Spleen (tissue), 11 donors: ENCODE measurements at regions not wholly inside any gene's neighbourhood (a gene's known extent, or its start where the extent isn't known, plus 50 kb on each side); places are given as distances from the start of the nearest gene placed in this dataset.

ENCODE experiments used
- DNase-seq: peaks from one replicate; pipeline ENCODE4 v3.0.0-alpha.2; 2020
- H3K27ac ChIP-seq, 8 donors: fragments of 200-600 bp; sonication (generic) in 7 of 8; 1 replicate in 4 of 8; 2 replicates in 4 of 8; pipeline versions ENCODE4 v1.5.0 to v1.8.0; 2016 to 2021; ENCODE audit warnings: inconsistent platforms in 4 of 8, mild to moderate bottlenecking in 4 of 8, moderate library complexity in 1 of 8
- H3K27me3 ChIP-seq, 7 donors: fragments of 200-600 bp; sonication (generic) in 6 of 7; replicated peaks in 1 of 7; 1 replicate in 4 of 7; 2 replicates in 3 of 7; pipeline versions ENCODE4 v1.5.0 to v1.8.0; 2016 to 2021; ENCODE audit warnings: inconsistent platforms in 3 of 7, mild to moderate bottlenecking in 1 of 7
- H3K36me3 ChIP-seq, 6 donors: fragments of 200-600 bp; sonication (generic) in 5 of 6; 1 replicate in 4 of 6; 2 replicates in 2 of 6; pipeline versions ENCODE4 v1.5.0 to v1.8.0; 2016 to 2021; ENCODE audit warnings: inconsistent platforms in 2 of 6
- H3K4me1 ChIP-seq, 6 donors: fragments of 200-600 bp; sonication (generic) in 5 of 6; 1 replicate in 3 of 6; 2 replicates in 3 of 6; pipeline versions ENCODE4 v1.5.0 to v1.8.0; 2016 to 2021; ENCODE audit warnings: inconsistent platforms in 3 of 6
- H3K4me3 ChIP-seq, 8 donors: fragments of 200-600 bp; sonication (generic) in 7 of 8; 1 replicate in 4 of 8; 2 replicates in 4 of 8; pipeline versions ENCODE4 v1.5.0 to v1.8.0; 2016 to 2021; ENCODE audit warnings: inconsistent platforms in 4 of 8, mild to moderate bottlenecking in 4 of 8, moderate library complexity in 2 of 8
- H3K9me3 ChIP-seq, 8 donors: fragments of 200-600 bp; sonication (generic) in 7 of 8; 1 replicate in 4 of 8; 2 replicates in 4 of 8; pipeline versions ENCODE4 v1.5.0 to v1.8.0; 2016 to 2021; ENCODE audit warnings: inconsistent platforms in 4 of 8
- CTCF ChIP-seq, 11 experiments: fragments of 200-600 bp in 7 of 11; fragments of 450-650 bp in 4 of 11; sonication (generic) in 4 of 11; IDR thresholded peaks in 8 of 11; conservative IDR thresholded peaks in 3 of 11; 1 replicate in 7 of 11; 2 replicates in 4 of 11; pipeline versions ENCODE4 v1.4.0 to v1.8.0; 2016 to 2021; ENCODE audit warnings: antibody characterized with exemption in 11 of 11, inconsistent platforms in 4 of 11, mild to moderate bottlenecking in 1 of 11
- POLR2A ChIP-seq, 3 donors: fragments of 450-650 bp; IDR thresholded peaks; one replicate each; pipeline ENCODE4 v1.5.1; 2017; ENCODE audit warnings: antibody characterized with exemption in 3 of 3, mild to moderate bottlenecking in 1 of 3
- POLR2AphosphoS5 ChIP-seq, 3 donors: sonication (generic); formaldehyde crosslinking; IDR thresholded peaks; one replicate each; pipeline ENCODE4 v1.5.1; 2017; ENCODE audit warnings: antibody characterized with exemption in 3 of 3
- WGBS, 5 donors: extraction: QIAGEN DNeasy Blood & Tissue Kit in 3 of 5; methylation state at CpG; one replicate each; pipeline versions ENCODE4 v1.1.5 to v1.1.7; 2013 to 2018; 5-methylcytosine and 5-hydroxymethylcytosine counted together
- intact Hi-C: fragments of 100-400 bp; cut with DNase I; formaldehyde crosslinking; loops from one replicate; pipeline ENCODE4 v1.15.0; 2023; ENCODE audit warnings: low total_unique reads
- donor health status: healthy with polysubstance abuse.
- donor health status: DM: no; HTN: no; CAD: no; lungs with moderate emphysema.
- donor health status: DM: no; HTN: no; CAD: no.
- donor health status: Bipolar disorder and iron deficiency.
- donor health status: healthy.
- donor health status: DM: no; HTN: no; CAD: no.
- donor health status: DM: yes; HTN: yes; CAD: no.

GRCh38 chr3:106010829-106011228 is 142.0 kb upstream of the CBLB start:
- Histone ChIP-seq H3K27me3 (no peaks in the 10 kb centered on the region), H3K27ac (no peak overlapping the region), H3K4me3 (no peak overlapping the region), H3K36me3 (no peaks in the 10 kb centered on the region), H3K9me3 (no peaks in the 10 kb centered on the region), H3K4me1 (no peaks in the 10 kb centered on the region)
- intact Hi-C loops = no loop called here
- no peak for DNase-seq
- no peak for TF ChIP-seq CTCF (IDR thresholded peaks at IDR 0.05 in 8 of 11, conservative IDR thresholded peaks at IDR 0.05 in 3 of 11)
- TF ChIP-seq POLR2AphosphoS5 (IDR thresholded peaks at IDR 0.05) = no peak
- TF ChIP-seq POLR2A (IDR thresholded peaks at IDR 0.05) = no peak
- WGBS, 5 donors = 63 to 78% (median 73%) methylated on average over 3 of the region's 3 CpGs

- no peaks in the 10 kb centered on the region for H3K4me1 ChIP-seq
- WGBS, 5 donors = 75 to 93% (median 90%) methylated on average over 2 of the region's 2 CpGs
- H3K36me3 ChIP-seq = no peaks in the 10 kb centered on the region
- H3K27ac ChIP-seq = no peak overlapping the region
- no peaks in the 10 kb centered on the region for H3K27me3 ChIP-seq
- no peak for TF ChIP-seq POLR2A (IDR thresholded peaks at IDR 0.05)
- no peak for DNase-seq
- H3K4me3 ChIP-seq = no peak overlapping the region
- intact Hi-C loops = no loop called here
- no peaks in the 10 kb centered on the region for H3K9me3 ChIP-seq
These were observed 145.2 kb upstream of the CBLB start for GRCh38 chr3:106013971-106014370.

- no peak for DNase-seq
- Histone ChIP-seq H3K27ac (no peak overlapping the region), H3K9me3 (no peaks in the 10 kb centered on the region), H3K4me1 (no peaks in the 10 kb centered on the region), H3K4me3 (no peak overlapping the region), H3K27me3 (no peaks in the 10 kb centered on the region), H3K36me3 (no peaks in the 10 kb centered on the region)
- 40 to 48% (median 41%) methylated on average over 1 of the region's 1 CpG for WGBS, 5 donors
- no peak for TF ChIP-seq CTCF (IDR thresholded peaks at IDR 0.05 in 8 of 11, conservative IDR thresholded peaks at IDR 0.05 in 3 of 11)
- no peak for TF ChIP-seq POLR2A (IDR thresholded peaks at IDR 0.05)
- no peak for TF ChIP-seq POLR2AphosphoS5 (IDR thresholded peaks at IDR 0.05)
- intact Hi-C loops = no loop called here
These were observed 145.7 kb upstream of the CBLB start for GRCh38 chr3:106014518-106014917.

- Histone ChIP-seq H3K27me3 (no peaks in the 10 kb centered on the region), H3K4me3 (no peak overlapping the region), H3K27ac (no peak overlapping the region), H3K9me3 (no peaks in the 10 kb centered on the region), H3K36me3 (no peaks in the 10 kb centered on the region), H3K4me1 (no peaks in the 10 kb centered on the region)
- no peak for DNase-seq
- TF ChIP-seq POLR2AphosphoS5 (IDR thresholded peaks at IDR 0.05) (no peak), CTCF (IDR thresholded peaks at IDR 0.05 in 8 of 11, conservative IDR thresholded peaks at IDR 0.05 in 3 of 11) (no peak), POLR2A (IDR thresholded peaks at IDR 0.05) (no peak)
- 88 to 99% (median 92%) methylated on average over 3 of the region's 3 CpGs for WGBS, 5 donors
- intact Hi-C loops = no loop called here
These were observed 146.2 kb upstream of the CBLB start for GRCh38 chr3:106014971-106015370.

- Histone ChIP-seq H3K36me3 (no peaks in the 10 kb centered on the region), H3K27ac (no peak overlapping the region), H3K4me1 (no peaks in the 10 kb centered on the region), H3K9me3 (no peaks in the 10 kb centered on the region), H3K4me3 (no peak overlapping the region), H3K27me3 (no peaks in the 10 kb centered on the region)
- DNase-seq = no peak
- TF ChIP-seq CTCF (IDR thresholded peaks at IDR 0.05 in 8 of 11, conservative IDR thresholded peaks at IDR 0.05 in 3 of 11) (no peak), POLR2A (IDR thresholded peaks at IDR 0.05) (no peak), POLR2AphosphoS5 (IDR thresholded peaks at IDR 0.05) (no peak)
- intact Hi-C loops = no loop called here
- 87 to 91% (median 89%) methylated on average over 4 of the region's 4 CpGs for WGBS, 5 donors
These were observed 149.3 kb upstream of the CBLB start for GRCh38 chr3:106018102-106018501.
